AG04450 (cell line): ENCODE measurements at regions not wholly inside any gene's neighbourhood (a gene's known extent, or its start where the extent isn't known, plus 50 kb on each side); places are given as distances from the start of the nearest gene placed in this dataset.

Source experiments
- CTCF ChIA-PET: fragments of 300-600, 350-600 bp; formaldehyde crosslinking; extraction: SDS; loops from one replicate; lab custom pipeline; 2022; ENCODE audit warnings: antibody characterized with exemption, inconsistent platforms; lab: Charles Lee
- POLR2A ChIA-PET: fragments of 350-600 bp; formaldehyde crosslinking; extraction: SDS; loops from one replicate; lab custom pipeline; 2021; ENCODE audit warnings: antibody characterized with exemption, inconsistent platforms; lab: Yijun Ruan, JAX
- DNase-seq: peaks from one replicate; pipeline ENCODE4 v3.0.0-alpha.2; 2011; ENCODE audit warnings: low read depth, low spot score
- H3K27ac ChIP-seq: one replicate; pipeline ENCODE4 v1.5.1; 2012; ENCODE audit warnings: low read depth, low read length, control low read depth
- H3K27me3 ChIP-seq: one replicate; pipeline ENCODE4 v1.6.0; 2012; ENCODE audit warnings: low read length; ENCODE audit not compliant: control insufficient read depth, insufficient read depth
- H3K4me3 ChIP-seq: 2 replicates; pipeline ENCODE4 v1.5.1; 2011; ENCODE audit warnings: mild to moderate bottlenecking, low read depth, low read length, control low read depth
- H3K9me3 ChIP-seq: 2 replicates; pipeline ENCODE4 v1.5.1; 2012; ENCODE audit warnings: low read length; ENCODE audit not compliant: control insufficient read depth, insufficient read depth
- CTCF ChIP-seq: IDR thresholded peaks from 2 replicates; pipeline ENCODE4 v1.5.1; 2011; ENCODE audit warnings: low read depth, low read length, control low read depth, inconsistent platforms

GRCh38 chr20:23146857-23147637, 60.9 kb upstream of the CD93 start:
- 0 out of 2 replicates have a peak, but pooled peaks have one; percentile 6 for TF ChIP-seq CTCF
- H3K27me3 ChIP-seq: no peaks in the 10 kb centered on the region
- ChIA-PET CTCF (interaction anchor here (0.6 to 1.4 kb wide), 5 partner anchors 9 to 1919 kb away, joined by 3 to 5 read pairs (median 3); no protein-coding TSS in a partner anchor), POLR2A (no interaction called here)
- no peak for DNase-seq
- H3K27ac ChIP-seq: no peak overlapping the region
- H3K9me3 ChIP-seq: 0 out of 2 replicates have a peak, but pooled peaks cover 2% of the 10 kb centered on the region
- H3K4me3 ChIP-seq: no peak overlapping the region

- H3K27me3 ChIP-seq: no peaks in the 10 kb centered on the region
- no peak for TF ChIP-seq CTCF
- no peak overlapping the region for H3K4me3 ChIP-seq
- no peak overlapping the region for H3K27ac ChIP-seq
- ChIA-PET CTCF (interaction anchor here (0.8 to 1.4 kb wide), 2 partner anchors 83 to 193 kb away, joined by 3 read pairs; no protein-coding TSS in a partner anchor), POLR2A (interaction anchor here (1.0 kb wide), 1 partner anchor 112 kb away, joined by 3 read pairs; no protein-coding TSS in a partner anchor)
- no peak for DNase-seq
- 0 out of 2 replicates have a peak, but pooled peaks cover 2% of the 10 kb centered on the region for H3K9me3 ChIP-seq
Measured at GRCh38 chr20:23146181-23146580, 60.1 kb upstream of the CD93 start.

- no peak overlapping the region for H3K27ac ChIP-seq
- ChIA-PET POLR2A (interaction anchor here (1.0 kb wide), 1 partner anchor 113 kb away, joined by 3 read pairs; no protein-coding TSS in a partner anchor), CTCF (interaction anchor here (1.3 kb wide), 1 partner anchor 90 kb away, joined by 4 read pairs; no protein-coding TSS in a partner anchor)
- H3K27me3 ChIP-seq: no peaks in the 10 kb centered on the region
- DNase-seq: no peak
- 0 out of 2 replicates have a peak, but pooled peaks cover 2% of the 10 kb centered on the region for H3K9me3 ChIP-seq
- TF ChIP-seq CTCF: no peak
- H3K4me3 ChIP-seq: no peak overlapping the region
Measured at GRCh38 chr20:23145281-23145700, 59.2 kb upstream of the CD93 start.

- H3K27ac ChIP-seq: no peak overlapping the region
- ChIA-PET POLR2A (interaction anchor here (1.0 kb wide), 1 partner anchor 113 kb away, joined by 3 read pairs; no protein-coding TSS in a partner anchor), CTCF (interaction anchor here (1.3 kb wide), 1 partner anchor 90 kb away, joined by 4 read pairs; no protein-coding TSS in a partner anchor)
- no peaks in the 10 kb centered on the region for H3K27me3 ChIP-seq
- DNase-seq: no peak
- no peak for TF ChIP-seq CTCF
- H3K9me3 ChIP-seq: 0 out of 2 replicates have a peak, but pooled peaks cover 2% of the 10 kb centered on the region
- H3K4me3 ChIP-seq: no peak overlapping the region
Measured at GRCh38 chr20:23144856-23145255, 58.7 kb upstream of the CD93 start.
